Natural killer cell (primary cell): ENCODE measurements at regions not wholly inside any gene's neighbourhood (a gene's known extent, or its start where the extent isn't known, plus 50 kb on each side); places are given as distances from the start of the nearest gene placed in this dataset.

Experiments used
- ATAC-seq, 3 donors: fragments of 150-1000 bp in 2 of 3; fragments of 200-7000 bp in 1 of 3; cut with Tn5 transposase; 1 replicate in 1 of 3; 2 replicates in 2 of 3; pipeline ENCODE4 v1.10.0; 2021; ENCODE audit warnings: mild to moderate bottlenecking in 2 of 3, moderate library complexity in 2 of 3
- DNase-seq, 2 donors: peaks; one replicate each; pipeline versions ENCODE4 v3.0.0 to v3.0.0-alpha.2; 2013 to 2021; ENCODE audit warnings: mixed read lengths in 1 of 2
- H3K27ac ChIP-seq: one replicate; pipeline ENCODE4 v1.5.1; 2013; ENCODE audit warnings: mild to moderate bottlenecking, low read length
- H3K27me3 ChIP-seq: one replicate; pipeline ENCODE4 v1.6.1; 2013; ENCODE audit warnings: low read length; ENCODE audit not compliant: control insufficient read depth, insufficient read depth
- H3K36me3 ChIP-seq: one replicate; pipeline ENCODE4 v1.6.1; 2013; ENCODE audit warnings: low read length; ENCODE audit not compliant: control insufficient read depth, insufficient read depth
- H3K4me1 ChIP-seq: one replicate; pipeline ENCODE4 v1.6.1; 2013; ENCODE audit warnings: low read length; ENCODE audit not compliant: control insufficient read depth, insufficient read depth
- H3K4me3 ChIP-seq: one replicate; pipeline ENCODE4 v1.5.1; 2013; ENCODE audit warnings: low read length
- H3K9me3 ChIP-seq: one replicate; pipeline ENCODE4 v1.6.1; 2013; ENCODE audit warnings: low read length; ENCODE audit not compliant: control insufficient read depth, insufficient read depth
- H3K27ac Mint-ChIP-seq, 2 donors: one replicate each; pipeline ENCODE4 v1.8.0; 2022; ENCODE audit warnings: mild to moderate bottlenecking in 2 of 2, mixed read lengths in 2 of 2, moderate library complexity in 1 of 2
- H3K27me3 Mint-ChIP-seq, 2 donors: one replicate each; pipeline ENCODE4 v1.8.0; 2022; ENCODE audit warnings: low read depth in 2 of 2, mixed read lengths in 2 of 2
- H3K36me3 Mint-ChIP-seq: one replicate; pipeline ENCODE4 v1.8.0; 2022; ENCODE audit warnings: mixed read lengths
- H3K4me1 Mint-ChIP-seq, 2 donors: one replicate each; pipeline ENCODE4 v1.8.0; 2022; ENCODE audit warnings: mixed read lengths in 2 of 2
- H3K4me3 Mint-ChIP-seq: one replicate; pipeline ENCODE4 v1.8.0; 2022; ENCODE audit warnings: mild to moderate bottlenecking, moderate library complexity, mixed read lengths
- H3K9me3 Mint-ChIP-seq, 2 donors: one replicate each; pipeline ENCODE4 v1.8.0; 2022; ENCODE audit warnings: mixed read lengths in 2 of 2
- WGBS: methylation state at CpG from one replicate; pipeline ENCODE4 v1.1.7; 2013; ENCODE audit warnings: missing lambda C conversion rate; ENCODE audit not compliant: insufficient coverage; 5-methylcytosine and 5-hydroxymethylcytosine counted together
- intact Hi-C: fragments of 100-400 bp; cut with micrococcal nuclease; formaldehyde crosslinking; loops from one replicate; pipeline ENCODE4 v1.14.2; 2022
- TF ChIP-seq, protein P1 (sequence below): fragments of 200-600 bp; IDR thresholded peaks from one replicate; pipeline ENCODE4 v1.8.0; 2022; ENCODE audit warnings: antibody characterized with exemption

- Histone ChIP-seq H3K4me3 (no peak overlapping the region), H3K27ac (no peak overlapping the region), H3K4me1 (no peaks in the 10 kb centered on the region), H3K27me3 (no peaks in the 10 kb centered on the region), H3K36me3 (no peaks in the 10 kb centered on the region), H3K9me3 (no peaks in the 10 kb centered on the region)
- intact Hi-C loops, result no loop called here
- H3K4me3 Mint-ChIP-seq, result no peak overlapping the region
- ATAC-seq, result no peak
- TF ChIP-seq, protein P1, sequence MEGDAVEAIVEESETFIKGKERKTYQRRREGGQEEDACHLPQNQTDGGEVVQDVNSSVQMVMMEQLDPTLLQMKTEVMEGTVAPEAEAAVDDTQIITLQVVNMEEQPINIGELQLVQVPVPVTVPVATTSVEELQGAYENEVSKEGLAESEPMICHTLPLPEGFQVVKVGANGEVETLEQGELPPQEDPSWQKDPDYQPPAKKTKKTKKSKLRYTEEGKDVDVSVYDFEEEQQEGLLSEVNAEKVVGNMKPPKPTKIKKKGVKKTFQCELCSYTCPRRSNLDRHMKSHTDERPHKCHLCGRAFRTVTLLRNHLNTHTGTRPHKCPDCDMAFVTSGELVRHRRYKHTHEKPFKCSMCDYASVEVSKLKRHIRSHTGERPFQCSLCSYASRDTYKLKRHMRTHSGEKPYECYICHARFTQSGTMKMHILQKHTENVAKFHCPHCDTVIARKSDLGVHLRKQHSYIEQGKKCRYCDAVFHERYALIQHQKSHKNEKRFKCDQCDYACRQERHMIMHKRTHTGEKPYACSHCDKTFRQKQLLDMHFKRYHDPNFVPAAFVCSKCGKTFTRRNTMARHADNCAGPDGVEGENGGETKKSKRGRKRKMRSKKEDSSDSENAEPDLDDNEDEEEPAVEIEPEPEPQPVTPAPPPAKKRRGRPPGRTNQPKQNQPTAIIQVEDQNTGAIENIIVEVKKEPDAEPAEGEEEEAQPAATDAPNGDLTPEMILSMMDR, result no peak
- no peaks in the 10 kb centered on the region for H3K36me3 Mint-ChIP-seq
- H3K27me3 Mint-ChIP-seq, result no peaks in the 10 kb centered on the region
- no peaks in the 10 kb centered on the region for H3K4me1 Mint-ChIP-seq
- DNase-seq, result no peak
- no peak overlapping the region for H3K27ac Mint-ChIP-seq
- peaks cover 2 to 3% of the 10 kb centered on the region in 2 donors for H3K9me3 Mint-ChIP-seq
- 69% methylated on average over 3 of the region's 3 CpGs for WGBS
These were observed 337.8 kb downstream of the BTBD3 start for GRCh38 chr20:12255461-12255970.

- TF ChIP-seq, protein P1, result no peak
- Mint-ChIP-seq H3K9me3 (no peaks in the 10 kb centered on the region), H3K4me1 (no peaks in the 10 kb centered on the region), H3K36me3 (no peaks in the 10 kb centered on the region), H3K4me3 (no peak overlapping the region), H3K27ac (no peak overlapping the region), H3K27me3 (no peaks in the 10 kb centered on the region)
- Histone ChIP-seq H3K4me1 (no peaks in the 10 kb centered on the region), H3K27me3 (no peaks in the 10 kb centered on the region), H3K4me3 (no peak overlapping the region), H3K27ac (no peak overlapping the region), H3K9me3 (no peaks in the 10 kb centered on the region), H3K36me3 (no peaks in the 10 kb centered on the region)
- intact Hi-C loops, result no loop called here
- ATAC-seq (no peak), DNase-seq (no peak)
- 88% methylated on average over 1 of the region's 1 CpG for WGBS
These were observed 339.1 kb downstream of the BTBD3 start for GRCh38 chr20:12256806-12257205.

DNA sequence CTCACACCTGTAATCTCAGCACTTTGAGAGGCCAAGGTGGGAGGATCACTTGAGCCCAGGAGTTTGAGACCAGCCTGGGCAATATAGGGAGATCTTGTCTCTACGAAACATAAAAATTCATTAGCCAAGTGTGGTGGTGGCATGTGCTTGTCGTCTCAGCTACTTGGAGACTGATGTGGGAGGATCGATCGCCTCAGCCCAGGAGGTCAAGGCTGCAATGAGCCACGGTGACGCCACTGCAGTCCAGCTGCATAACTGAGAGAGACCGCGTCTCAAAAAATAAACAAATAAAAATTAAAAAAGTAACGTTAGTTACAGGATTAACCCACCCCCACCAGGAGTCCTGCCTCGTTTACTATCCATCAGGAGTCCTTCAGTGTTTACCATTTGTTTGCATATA lies 345.1 kb downstream of the BTBD3 start:
- H3K4me3 Mint-ChIP-seq, result no peak overlapping the region
- DNase-seq (no peak), ATAC-seq (no peak)
- Histone ChIP-seq H3K27ac (no peak overlapping the region), H3K27me3 (no peaks in the 10 kb centered on the region), H3K36me3 (no peaks in the 10 kb centered on the region), H3K4me3 (no peak overlapping the region), H3K9me3 (no peaks in the 10 kb centered on the region), H3K4me1 (no peaks in the 10 kb centered on the region)
- intact Hi-C loops, result no loop called here
- no peaks in the 10 kb centered on the region for H3K4me1 Mint-ChIP-seq
- no peak overlapping the region for H3K27ac Mint-ChIP-seq
- H3K36me3 Mint-ChIP-seq, result no peaks in the 10 kb centered on the region
- no peaks in the 10 kb centered on the region for H3K27me3 Mint-ChIP-seq
- TF ChIP-seq, protein P1, result no peak
- H3K9me3 Mint-ChIP-seq, result peaks cover 0 to 2% of the 10 kb centered on the region in 2 donors
- 94% methylated on average over 9 of the region's 10 CpGs for WGBS

- WGBS, result 90% methylated on average over 7 of the region's 7 CpGs
- ATAC-seq, result no peak
These were observed 347.0 kb downstream of the BTBD3 start for GRCh38 chr20:12264711-12265110.

More at GRCh38 chr20:12264711-12265110, 347.0 kb downstream of the BTBD3 start:
- Histone ChIP-seq H3K4me3 (no peak overlapping the region), H3K9me3 (no peaks in the 10 kb centered on the region), H3K36me3 (no peaks in the 10 kb centered on the region), H3K27ac (no peak overlapping the region), H3K4me1 (no peaks in the 10 kb centered on the region), H3K27me3 (no peaks in the 10 kb centered on the region)
- intact Hi-C loops, result no loop called here
- no peaks in the 10 kb centered on the region for H3K36me3 Mint-ChIP-seq
- TF ChIP-seq, protein P1, result no peak
- no peaks in the 10 kb centered on the region for H3K4me1 Mint-ChIP-seq
- H3K27me3 Mint-ChIP-seq, result no peaks in the 10 kb centered on the region
- no peak overlapping the region for H3K27ac Mint-ChIP-seq
- peaks cover 2 to 4% of the 10 kb centered on the region in 2 donors for H3K9me3 Mint-ChIP-seq
- no peak for DNase-seq
- H3K4me3 Mint-ChIP-seq, result no peak overlapping the region
